Activated B cell treated with CpG ODN at 0.5 μM for 24 hours (primary cell): ENCODE measurements at regions not wholly inside any gene's neighbourhood (a gene's known extent, or its start where the extent isn't known, plus 50 kb on each side); places are given as distances from the start of the nearest gene placed in this dataset.
"Not testable (repeated sequence)": the region's sequence is repeated elsewhere in the genome, so short reads cannot be mapped to it uniquely, and the experiment has no call there.

Experiments used
- ATAC-seq: fragments of 200-7000 bp; cut with Tn5 transposase; one replicate; pipeline ENCODE4 v1.10.0; 2021; ENCODE audit warnings: low read depth, mild to moderate bottlenecking, moderate library complexity
- CTCF ChIA-PET: fragments of 350-600 bp; sonication (Branson Sonifier 250); formaldehyde crosslinking; loops from one replicate; lab custom pipeline; 2021; ENCODE audit warnings: antibody characterized with exemption; lab: Charles Lee
- POLR2A ChIA-PET: fragments of 350-600 bp; sonication (Branson Sonifier 250); formaldehyde crosslinking; loops from one replicate; lab custom pipeline; 2021; ENCODE audit warnings: antibody characterized with exemption; lab: Charles Lee
- DNase-seq: peaks from one replicate; pipeline ENCODE4 v3.0.0; 2022
- H3K27ac Mint-ChIP-seq: one replicate; pipeline ENCODE4 v1.8.0; 2020; ENCODE audit warnings: mixed read lengths
- H3K27me3 Mint-ChIP-seq: one replicate; pipeline ENCODE4 v1.8.0; 2021; ENCODE audit warnings: mixed read lengths
- H3K36me3 Mint-ChIP-seq: one replicate; pipeline ENCODE4 v1.8.0; 2021; ENCODE audit warnings: low read depth, mixed read lengths
- H3K4me1 Mint-ChIP-seq: one replicate; pipeline ENCODE4 v1.8.0; 2021; ENCODE audit warnings: mixed read lengths
- H3K4me3 Mint-ChIP-seq: one replicate; pipeline ENCODE4 v1.8.0; 2020; ENCODE audit warnings: mild to moderate bottlenecking, mixed read lengths
- H3K9me3 Mint-ChIP-seq: one replicate; pipeline ENCODE4 v1.8.0; 2020; ENCODE audit warnings: mixed read lengths
- CTCF ChIP-seq: fragments of 200-600 bp; IDR thresholded peaks from one replicate; pipeline ENCODE4 v1.8.0; 2022; ENCODE audit warnings: antibody characterized with exemption, mild to moderate bottlenecking
- intact Hi-C: fragments of 100-400 bp; cut with micrococcal nuclease; formaldehyde crosslinking; loops from one replicate; pipeline ENCODE4 v1.15.1; 2024

GRCh38 chr3:6417174-6417573, 443.7 kb upstream of the GRM7 start:
- no peaks in the 10 kb centered on the region for H3K27me3 Mint-ChIP-seq
- H3K27ac Mint-ChIP-seq, result no peak overlapping the region
- peaks cover 3% of the 10 kb centered on the region for H3K9me3 Mint-ChIP-seq
- TF ChIP-seq CTCF, result no peak
- no peak overlapping the region for H3K4me3 Mint-ChIP-seq
- no peak for ATAC-seq
- H3K36me3 Mint-ChIP-seq, result no peaks in the 10 kb centered on the region
- POLR2A ChIA-PET, result no interaction called here
- intact Hi-C loops, result no loop called here
- no peaks in the 10 kb centered on the region for H3K4me1 Mint-ChIP-seq
- DNase-seq, result no peak
- CTCF ChIA-PET, result no interaction called here

GRCh38 chr3:6418485-6418884, 442.4 kb upstream of the GRM7 start:
- H3K4me1 Mint-ChIP-seq, result no peaks in the 10 kb centered on the region
- DNase-seq, result no peak
- CTCF ChIA-PET, result no interaction called here
- H3K27ac Mint-ChIP-seq, result no peak overlapping the region
- ATAC-seq, result no peak
- no peaks in the 10 kb centered on the region for H3K27me3 Mint-ChIP-seq
- H3K9me3 Mint-ChIP-seq, result peaks cover 7% of the 10 kb centered on the region
- TF ChIP-seq CTCF, result no peak
- POLR2A ChIA-PET, result no interaction called here
- intact Hi-C loops, result no loop called here
- H3K36me3 Mint-ChIP-seq, result no peaks in the 10 kb centered on the region
- H3K4me3 Mint-ChIP-seq, result no peak overlapping the region

GRCh38 chr3:6421666-6422445, 439.1 kb upstream of the GRM7 start:
- H3K4me3 Mint-ChIP-seq, result no peak overlapping the region
- H3K9me3 Mint-ChIP-seq, result peaks cover 19% of the 10 kb centered on the region
- ATAC-seq, result no peak
- CTCF ChIA-PET, result no interaction called here
- H3K27ac Mint-ChIP-seq, result no peak overlapping the region
- no peak for TF ChIP-seq CTCF
- POLR2A ChIA-PET, result no interaction called here
- DNase-seq, result no peak
- no peaks in the 10 kb centered on the region for H3K36me3 Mint-ChIP-seq
- no peaks in the 10 kb centered on the region for H3K4me1 Mint-ChIP-seq
- H3K27me3 Mint-ChIP-seq, result no peaks in the 10 kb centered on the region
- intact Hi-C loops, result no loop called here

GRCh38 chr3:6425289-6425820, 435.6 kb upstream of the GRM7 start:
- ChIA-PET CTCF (no interaction called here), POLR2A (no interaction called here)
- Mint-ChIP-seq H3K9me3 (peaks cover 22% of the 10 kb centered on the region), H3K36me3 (no peaks in the 10 kb centered on the region), H3K4me1 (no peaks in the 10 kb centered on the region), H3K27ac (no peak overlapping the region), H3K27me3 (no peaks in the 10 kb centered on the region), H3K4me3 (no peak overlapping the region)
- TF ChIP-seq CTCF, result no peak
- no peak for ATAC-seq
- intact Hi-C loops, result no loop called here
- no peak for DNase-seq

GRCh38 chr3:6428276-6428675, 432.6 kb upstream of the GRM7 start:
- CTCF ChIA-PET, POLR2A ChIA-PET, intact Hi-C loops, H3K4me3 Mint-ChIP-seq, H3K36me3 Mint-ChIP-seq, ATAC-seq, DNase-seq, H3K27ac Mint-ChIP-seq, H3K27me3 Mint-ChIP-seq, H3K4me1 Mint-ChIP-seq: not testable (repeated sequence)
- peaks cover 17% of the 10 kb centered on the region for H3K9me3 Mint-ChIP-seq
